Kidney (tissue), 13 donors: ENCODE measurements at regions not wholly inside any gene's neighbourhood (a gene's known extent, or its start where the extent isn't known, plus 50 kb on each side); places are given as distances from the start of the nearest gene placed in this dataset.
A peak's percentile ranks its signal among the peaks of the same experiment; 100 is the strongest.

Experiments used
- DNase-seq, 5 donors: peaks; one replicate each; pipeline ENCODE4 v3.0.0-alpha.2; 2013 to 2020
- FAIRE-seq: peaks from 2 replicates; lab custom pipeline; 2012; peaks lifted over from hg19 to GRCh38; lab: Jason Lieb, UNC
- H3K27ac ChIP-seq, 2 donors: one replicate each; pipeline ENCODE4 v1.7.0; 2013; ENCODE audit warnings: low read depth in 2 of 2, low read length in 2 of 2, inconsistent platforms in 1 of 2
- H3K27me3 ChIP-seq: one replicate; pipeline ENCODE4 v1.7.1; 2013; ENCODE audit warnings: low read length, inconsistent platforms; ENCODE audit not compliant: control insufficient read depth, insufficient read depth
- H3K36me3 ChIP-seq, 3 donors: one replicate each; pipeline versions ENCODE4 v1.7.0 to v1.7.1; 2013; ENCODE audit warnings: low read length in 3 of 3, control low read depth in 1 of 3, inconsistent platforms in 1 of 3; ENCODE audit not compliant: insufficient read depth in 3 of 3, control insufficient read depth in 2 of 3
- H3K4me1 ChIP-seq, 3 donors: one replicate each; pipeline versions ENCODE4 v1.7.0 to v1.7.1; 2013; ENCODE audit warnings: low read length in 3 of 3, inconsistent platforms in 1 of 3, low read depth in 1 of 3; ENCODE audit not compliant: control insufficient read depth in 2 of 3, insufficient read depth in 2 of 3
- H3K4me3 ChIP-seq, 3 donors: one replicate each; pipeline versions ENCODE4 v1.7.0 to v1.8.1; 2013; ENCODE audit warnings: low read length in 3 of 3, control low read depth in 1 of 3, inconsistent platforms in 1 of 3
- H3K9ac ChIP-seq, 3 donors: one replicate each; pipeline versions ENCODE4 v1.7.0 to v1.7.1; 2013; ENCODE audit warnings: low read length in 3 of 3, control low read depth in 1 of 3, inconsistent platforms in 1 of 3
- H3K9me3 ChIP-seq, 3 donors: one replicate each; pipeline versions ENCODE4 v1.7.0 to v1.7.1; 2013; ENCODE audit warnings: low read length in 3 of 3, control low read depth in 1 of 3, inconsistent platforms in 1 of 3; ENCODE audit not compliant: control insufficient read depth in 2 of 3, insufficient read depth in 1 of 3
- intact Hi-C: fragments of 100-400 bp; cut with DNase I; formaldehyde crosslinking; loops from one replicate; pipeline ENCODE4 v1.11.1; 2022
- TF ChIP-seq, protein P1 (sequence below): IDR thresholded peaks from 3 replicates; pipeline ENCODE4 v1.5.1; 2012; ENCODE audit warnings: mild to moderate bottlenecking, moderate library complexity, borderline replicate concordance; ENCODE audit not compliant: insufficient read depth; ENCODE audit errors: extremely low read depth
- donor health status: control.
- donor health status: control.
- donor health status: control.
- donor health status: control.
- donor health status: control.
- donor health status: DM: yes; HTN: yes; CAD: no.
- donor health status: Normal renal cell carcinoma (clear cell type).

DNA sequence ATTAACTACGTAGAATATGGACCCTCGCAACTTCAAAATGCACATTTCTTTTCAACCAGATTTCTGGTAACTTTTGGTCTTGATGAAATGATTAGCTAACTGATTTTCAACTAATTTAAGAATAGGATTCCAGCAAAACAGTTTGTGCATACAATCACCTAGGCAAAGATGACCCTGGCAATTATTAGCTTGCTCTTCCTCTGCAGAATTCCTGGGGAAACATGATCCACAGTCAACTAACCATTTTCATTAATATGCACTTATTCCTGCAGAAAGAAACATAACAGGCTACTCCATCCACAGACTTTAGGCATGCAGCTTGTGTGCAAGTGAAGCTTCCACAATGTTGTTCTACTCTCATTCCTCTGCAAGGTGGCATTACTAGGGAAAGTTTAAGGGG, 1150.8 kb upstream of the FANCL start:
- Histone ChIP-seq H3K9me3 (no peaks in the 10 kb centered on the region), H3K27ac (no peak overlapping the region), H3K27me3 (no peaks in the 10 kb centered on the region), H3K9ac (no peak overlapping the region), H3K36me3 (no peaks in the 10 kb centered on the region), H3K4me1 (no peaks in the 10 kb centered on the region), H3K4me3 (no peak overlapping the region)
- intact Hi-C loops, result no loop called here
- TF ChIP-seq, protein P1, sequence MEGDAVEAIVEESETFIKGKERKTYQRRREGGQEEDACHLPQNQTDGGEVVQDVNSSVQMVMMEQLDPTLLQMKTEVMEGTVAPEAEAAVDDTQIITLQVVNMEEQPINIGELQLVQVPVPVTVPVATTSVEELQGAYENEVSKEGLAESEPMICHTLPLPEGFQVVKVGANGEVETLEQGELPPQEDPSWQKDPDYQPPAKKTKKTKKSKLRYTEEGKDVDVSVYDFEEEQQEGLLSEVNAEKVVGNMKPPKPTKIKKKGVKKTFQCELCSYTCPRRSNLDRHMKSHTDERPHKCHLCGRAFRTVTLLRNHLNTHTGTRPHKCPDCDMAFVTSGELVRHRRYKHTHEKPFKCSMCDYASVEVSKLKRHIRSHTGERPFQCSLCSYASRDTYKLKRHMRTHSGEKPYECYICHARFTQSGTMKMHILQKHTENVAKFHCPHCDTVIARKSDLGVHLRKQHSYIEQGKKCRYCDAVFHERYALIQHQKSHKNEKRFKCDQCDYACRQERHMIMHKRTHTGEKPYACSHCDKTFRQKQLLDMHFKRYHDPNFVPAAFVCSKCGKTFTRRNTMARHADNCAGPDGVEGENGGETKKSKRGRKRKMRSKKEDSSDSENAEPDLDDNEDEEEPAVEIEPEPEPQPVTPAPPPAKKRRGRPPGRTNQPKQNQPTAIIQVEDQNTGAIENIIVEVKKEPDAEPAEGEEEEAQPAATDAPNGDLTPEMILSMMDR, result no peak
- DNase-seq (peak in 1 of 5 donors; percentile 1), FAIRE-seq (no peak)

DNA sequence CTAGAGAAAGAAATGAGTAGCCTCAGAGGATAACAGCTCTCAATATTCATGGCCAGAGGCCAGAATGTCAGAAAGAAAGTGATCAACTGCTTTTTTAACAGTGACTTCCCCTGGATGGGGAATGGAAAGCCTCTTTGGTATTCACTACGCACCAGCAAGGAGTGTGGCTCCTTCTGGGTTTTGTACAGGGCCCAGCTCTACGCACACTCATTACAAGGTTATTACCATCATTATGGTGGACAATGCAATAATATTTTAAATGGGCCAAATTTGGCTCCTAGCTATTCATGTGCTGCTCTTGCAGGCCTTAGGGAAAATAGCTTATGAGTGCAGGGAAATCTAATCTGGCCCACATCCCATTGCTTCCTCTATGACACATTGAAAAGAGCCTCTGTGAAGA, 1149.5 kb upstream of the FANCL start:
- Histone ChIP-seq H3K36me3 (no peaks in the 10 kb centered on the region), H3K9ac (no peak overlapping the region), H3K27ac (no peak overlapping the region), H3K9me3 (no peaks in the 10 kb centered on the region), H3K4me3 (no peak overlapping the region), H3K4me1 (no peaks in the 10 kb centered on the region), H3K27me3 (no peaks in the 10 kb centered on the region)
- DNase-seq (no peak), FAIRE-seq (no peak)
- intact Hi-C loops, result no loop called here
- TF ChIP-seq, protein P1, result no peak

DNA sequence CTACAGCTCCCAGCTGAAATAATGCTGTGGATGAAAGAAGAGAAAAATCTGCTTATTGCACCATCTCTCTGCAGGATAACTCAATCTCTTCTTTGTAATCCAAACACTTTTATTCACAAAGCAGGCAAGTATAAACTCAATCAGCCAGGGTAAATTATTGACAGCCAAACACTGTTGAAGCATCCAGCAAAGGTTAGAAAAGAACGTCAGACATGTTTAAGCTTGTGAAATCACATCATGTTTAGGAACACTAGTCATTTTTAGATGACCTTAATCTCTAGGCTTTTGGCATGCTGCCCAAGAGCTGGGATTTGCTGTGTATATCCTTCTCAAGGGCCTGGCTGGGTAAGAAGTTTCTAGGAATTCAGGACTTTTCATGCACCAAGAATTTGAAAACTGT, 1148.1 kb upstream of the FANCL start:
- no peaks in the 10 kb centered on the region for H3K36me3 ChIP-seq
- H3K4me3 ChIP-seq, result no peak overlapping the region
- DNase-seq (peak in 2 of 5 donors; percentile 10 to 40), FAIRE-seq (no peak)
- no peaks in the 10 kb centered on the region for H3K4me1 ChIP-seq
- no peak overlapping the region for H3K9ac ChIP-seq
- no peaks in the 10 kb centered on the region for H3K9me3 ChIP-seq
- no peak overlapping the region for H3K27ac ChIP-seq
- intact Hi-C loops, result no loop called here
- TF ChIP-seq, protein P1, result no peak
- H3K27me3 ChIP-seq, result no peaks in the 10 kb centered on the region

DNA sequence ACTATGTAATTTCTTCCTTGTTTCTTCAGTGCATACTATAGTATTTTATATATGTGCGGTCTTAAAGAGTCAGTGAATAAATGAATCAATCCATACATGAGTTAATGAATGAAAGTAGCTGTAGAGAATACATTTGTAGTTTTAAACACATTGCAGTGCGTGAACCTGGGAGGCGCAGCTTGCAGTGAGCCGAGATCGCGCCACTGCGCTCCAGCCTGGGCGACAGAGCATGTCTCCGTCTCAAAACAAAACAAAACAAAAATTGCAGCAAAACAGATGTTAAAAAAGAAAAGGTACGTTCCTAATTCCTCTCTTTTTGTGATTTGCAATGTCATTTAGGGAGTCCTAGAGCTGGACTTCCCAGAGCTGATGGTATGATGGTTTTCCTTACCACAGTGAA, 1144.8 kb upstream of the FANCL start:
- H3K27me3 ChIP-seq, result no peaks in the 10 kb centered on the region
- no peaks in the 10 kb centered on the region for H3K4me1 ChIP-seq
- TF ChIP-seq, protein P1, result no peak
- DNase-seq (no peak), FAIRE-seq (no peak)
- H3K27ac ChIP-seq, result no peak overlapping the region
- H3K9me3 ChIP-seq, result no peaks in the 10 kb centered on the region
- no peak overlapping the region for H3K9ac ChIP-seq
- no peaks in the 10 kb centered on the region for H3K36me3 ChIP-seq
- intact Hi-C loops, result no loop called here
- no peak overlapping the region for H3K4me3 ChIP-seq
